Neural progenitor cell (in vitro differentiated cells): ENCODE measurements at regions not wholly inside any gene's neighbourhood (a gene's known extent, or its start where the extent isn't known, plus 50 kb on each side); places are given as distances from the start of the nearest gene placed in this dataset.

Experiments used
- DNase-seq: peaks from one replicate; pipeline ENCODE4 v3.0.0-alpha.2; 2016; ENCODE audit warnings: low spot score
- H2AFZ ChIP-seq: fragments of 200-600 bp; sonication (generic); replicated peaks from 2 replicates; pipeline ENCODE4 v1.6.1; 2016; ENCODE audit warnings: antibody characterized with exemption
- H3F3A ChIP-seq: fragments of 200-600 bp; sonication (generic); 2 replicates; pipeline ENCODE4 v1.6.1; 2016; ENCODE audit warnings: antibody characterized with exemption, low read depth
- H3K27ac ChIP-seq: fragments of 200-600 bp; sonication (generic); 2 replicates; pipeline ENCODE4 v1.5.1; 2016; ENCODE audit warnings: mild to moderate bottlenecking
- H3K27me3 ChIP-seq: fragments of 200-600 bp; sonication (generic); 2 replicates; pipeline ENCODE4 v1.6.1; 2016; ENCODE audit warnings: mild to moderate bottlenecking, moderate library complexity
- H3K36me3 ChIP-seq: fragments of 200-600 bp; sonication (generic); 2 replicates; pipeline ENCODE4 v1.5.1; 2016
- H3K4me1 ChIP-seq: fragments of 200-600 bp; sonication (generic); 2 replicates; pipeline ENCODE4 v1.6.1; 2016; ENCODE audit warnings: mixed run types
- H3K4me2 ChIP-seq: fragments of 200-600 bp; sonication (generic); 2 replicates; pipeline ENCODE4 v1.6.1; 2016
- H3K4me3 ChIP-seq: fragments of 200-600 bp; sonication (generic); 2 replicates; pipeline ENCODE4 v1.5.1; 2016
- H3K79me2 ChIP-seq: fragments of 200-600 bp; sonication (generic); 2 replicates; pipeline ENCODE4 v1.6.1; 2016; ENCODE audit warnings: low read depth
- H3K9ac ChIP-seq: fragments of 200-600 bp; sonication (generic); 2 replicates; pipeline ENCODE4 v1.6.1; 2016
- H3K9me3 ChIP-seq: fragments of 200-600 bp; sonication (generic); 2 replicates; pipeline ENCODE4 v1.5.1; 2016; ENCODE audit warnings: low read depth
- H4K20me1 ChIP-seq: fragments of 200-600 bp; sonication (generic); 2 replicates; pipeline ENCODE4 v1.6.1; 2016; ENCODE audit warnings: low read depth
- H3K27ac Mint-ChIP-seq: 3 replicates; pipeline ENCODE4 v1.8.0; 2021; ENCODE audit warnings: mixed read lengths
- H3K27me3 Mint-ChIP-seq: 2 replicates; pipeline ENCODE4 v1.8.0; 2022; ENCODE audit warnings: low read depth, mild to moderate bottlenecking, inconsistent platforms, moderate library complexity, mixed read lengths; ENCODE audit not compliant: insufficient read depth
- H3K36me3 Mint-ChIP-seq: 3 replicates; pipeline ENCODE4 v1.8.0; 2021; ENCODE audit warnings: mixed read lengths
- H3K4me1 Mint-ChIP-seq: 3 replicates; pipeline ENCODE4 v1.8.0; 2021; ENCODE audit warnings: mixed read lengths
- H3K4me3 Mint-ChIP-seq: 3 replicates; pipeline ENCODE4 v1.8.0; 2021; ENCODE audit warnings: mild to moderate bottlenecking, moderate library complexity, mixed read lengths
- H3K9me3 Mint-ChIP-seq: 3 replicates; pipeline ENCODE4 v1.8.0; 2020; ENCODE audit warnings: mixed read lengths
- EZH2 ChIP-seq: fragments of 200-600 bp; sonication (generic); IDR thresholded peaks from 2 replicates; pipeline ENCODE4 v1.6.1; 2017; ENCODE audit warnings: antibody characterized with exemption, mild to moderate bottlenecking, moderate library complexity
- EZH2phosphoT487 ChIP-seq: fragments of 200-600 bp; sonication (generic); IDR thresholded peaks from 2 replicates; pipeline ENCODE4 v1.6.1; 2017; ENCODE audit warnings: antibody characterized with exemption
- TF ChIP-seq, protein P1 (sequence below): fragments of 200-600 bp; sonication (generic); IDR thresholded peaks from 2 replicates; pipeline ENCODE4 v1.5.1; 2017; ENCODE audit warnings: antibody characterized with exemption, mild to moderate bottlenecking

- TF ChIP-seq, protein P1, sequence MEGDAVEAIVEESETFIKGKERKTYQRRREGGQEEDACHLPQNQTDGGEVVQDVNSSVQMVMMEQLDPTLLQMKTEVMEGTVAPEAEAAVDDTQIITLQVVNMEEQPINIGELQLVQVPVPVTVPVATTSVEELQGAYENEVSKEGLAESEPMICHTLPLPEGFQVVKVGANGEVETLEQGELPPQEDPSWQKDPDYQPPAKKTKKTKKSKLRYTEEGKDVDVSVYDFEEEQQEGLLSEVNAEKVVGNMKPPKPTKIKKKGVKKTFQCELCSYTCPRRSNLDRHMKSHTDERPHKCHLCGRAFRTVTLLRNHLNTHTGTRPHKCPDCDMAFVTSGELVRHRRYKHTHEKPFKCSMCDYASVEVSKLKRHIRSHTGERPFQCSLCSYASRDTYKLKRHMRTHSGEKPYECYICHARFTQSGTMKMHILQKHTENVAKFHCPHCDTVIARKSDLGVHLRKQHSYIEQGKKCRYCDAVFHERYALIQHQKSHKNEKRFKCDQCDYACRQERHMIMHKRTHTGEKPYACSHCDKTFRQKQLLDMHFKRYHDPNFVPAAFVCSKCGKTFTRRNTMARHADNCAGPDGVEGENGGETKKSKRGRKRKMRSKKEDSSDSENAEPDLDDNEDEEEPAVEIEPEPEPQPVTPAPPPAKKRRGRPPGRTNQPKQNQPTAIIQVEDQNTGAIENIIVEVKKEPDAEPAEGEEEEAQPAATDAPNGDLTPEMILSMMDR, result no peak
- TF ChIP-seq EZH2 (no peak), EZH2phosphoT487 (no peak)
- Histone ChIP-seq H3K36me3 (no peaks in the 10 kb centered on the region), H2AFZ (no peak overlapping the region), H3F3A (no peaks in the 10 kb centered on the region), H3K79me2 (no peaks in the 10 kb centered on the region), H3K27me3 (no peaks in the 10 kb centered on the region), H3K4me2 (no peak overlapping the region), H3K9me3 (peaks cover 6% of the 10 kb centered on the region), H3K4me1 (peaks cover 5% of the 10 kb centered on the region), H3K4me3 (no peak overlapping the region), H3K9ac (no peak overlapping the region), H4K20me1 (no peaks in the 10 kb centered on the region), H3K27ac (no peak overlapping the region)
- peaks cover 8% of the 10 kb centered on the region for H3K9me3 Mint-ChIP-seq
- no peak for DNase-seq
- peaks cover 3% of the 10 kb centered on the region for H3K4me1 Mint-ChIP-seq
- no peaks in the 10 kb centered on the region for H3K36me3 Mint-ChIP-seq
- H3K4me3 Mint-ChIP-seq, result no peak overlapping the region
- H3K27me3 Mint-ChIP-seq, result no peaks in the 10 kb centered on the region
- H3K27ac Mint-ChIP-seq, result no peak overlapping the region
Measured at GRCh38 chr5:159702826-159703225, 213.5 kb upstream of the ADRA1B start.

DNA sequence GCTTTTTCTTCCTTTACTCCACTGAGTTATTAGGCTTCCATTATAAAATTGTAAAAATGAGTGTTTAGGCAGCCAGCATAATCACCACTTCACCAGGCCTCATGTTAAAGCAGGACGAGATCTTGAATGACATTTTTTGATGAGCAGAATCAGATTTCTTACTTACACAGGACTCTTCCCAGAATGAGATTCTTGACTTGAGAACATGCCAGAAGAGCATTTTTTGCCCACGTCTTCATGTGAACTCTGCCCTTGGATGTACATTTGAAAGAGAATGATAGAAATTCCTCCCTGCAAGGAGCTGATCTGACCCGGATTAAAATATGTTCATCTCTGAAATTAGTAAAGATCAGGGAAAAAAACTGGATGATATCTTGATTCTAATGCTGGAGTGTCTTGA lies 212.1 kb upstream of the ADRA1B start:
- H3K36me3 Mint-ChIP-seq, result no peaks in the 10 kb centered on the region
- no peak overlapping the region for H3K9ac ChIP-seq
- no peaks in the 10 kb centered on the region for H3F3A ChIP-seq
- TF ChIP-seq, protein P1, result no peak
- TF ChIP-seq EZH2phosphoT487 (no peak), EZH2 (no peak)
- no peaks in the 10 kb centered on the region for H3K79me2 ChIP-seq
- H3K9me3 Mint-ChIP-seq, result peaks cover 11% of the 10 kb centered on the region
- DNase-seq, result no peak
- no peak overlapping the region for H3K4me3 Mint-ChIP-seq
- no peaks in the 10 kb centered on the region for H3K27me3 Mint-ChIP-seq
- no peaks in the 10 kb centered on the region for H3K4me1 ChIP-seq
- H3K4me2 ChIP-seq, result no peak overlapping the region
- peaks cover 12% of the 10 kb centered on the region for H3K9me3 ChIP-seq
- peaks cover 3% of the 10 kb centered on the region for H3K4me1 Mint-ChIP-seq
- H3K27ac ChIP-seq, result no peak overlapping the region
- H4K20me1 ChIP-seq, result no peaks in the 10 kb centered on the region
- H3K4me3 ChIP-seq, result no peak overlapping the region
- no peak overlapping the region for H3K27ac Mint-ChIP-seq
- no peak overlapping the region for H2AFZ ChIP-seq
- H3K27me3 ChIP-seq, result no peaks in the 10 kb centered on the region
- H3K36me3 ChIP-seq, result no peaks in the 10 kb centered on the region

- no peak overlapping the region for H3K4me3 ChIP-seq
- DNase-seq, result no peak
- no peak overlapping the region for H3K27ac ChIP-seq
- H3K4me2 ChIP-seq, result no peak overlapping the region
- H3K27me3 ChIP-seq, result no peaks in the 10 kb centered on the region
- no peak overlapping the region for H3K9ac ChIP-seq
- Mint-ChIP-seq H3K4me3 (no peak overlapping the region), H3K36me3 (no peaks in the 10 kb centered on the region), H3K4me1 (peaks cover 10% of the 10 kb centered on the region), H3K27me3 (peaks cover 5% of the 10 kb centered on the region), H3K27ac (no peak overlapping the region), H3K9me3 (peaks cover 12% of the 10 kb centered on the region)
- no peaks in the 10 kb centered on the region for H4K20me1 ChIP-seq
- no peak overlapping the region for H2AFZ ChIP-seq
- H3K79me2 ChIP-seq, result no peaks in the 10 kb centered on the region
- TF ChIP-seq, protein P1, result no peak
- TF ChIP-seq EZH2phosphoT487 (no peak), EZH2 (no peak)
- no peaks in the 10 kb centered on the region for H3F3A ChIP-seq
- H3K4me1 ChIP-seq, result no peaks in the 10 kb centered on the region
- H3K36me3 ChIP-seq, result no peaks in the 10 kb centered on the region
- H3K9me3 ChIP-seq, result peaks cover 12% of the 10 kb centered on the region
Measured at GRCh38 chr5:159705948-159706347, 210.3 kb upstream of the ADRA1B start.

DNA sequence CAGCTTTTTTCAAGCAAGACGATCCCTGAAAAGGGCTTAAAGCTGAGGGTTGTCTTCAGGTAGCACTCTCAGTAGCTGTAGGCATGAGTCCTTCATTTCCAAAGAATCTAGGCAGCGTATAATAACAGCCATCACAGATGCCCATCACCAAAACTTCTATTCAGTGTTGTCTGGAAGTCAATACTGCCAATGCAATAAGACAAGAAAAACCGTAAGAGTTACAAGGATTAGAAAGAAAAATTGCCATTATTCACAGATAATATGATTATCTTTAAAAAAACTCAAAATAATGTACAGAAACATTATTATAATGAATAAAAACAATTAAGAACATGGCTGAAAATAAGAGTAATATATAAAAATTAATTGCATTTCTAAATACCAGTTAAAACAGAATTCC lies 208.2 kb upstream of the ADRA1B start:
- peaks cover 12% of the 10 kb centered on the region for H3K9me3 Mint-ChIP-seq
- H3K9ac ChIP-seq, result no peak overlapping the region
- H3K27me3 Mint-ChIP-seq, result peaks cover 5% of the 10 kb centered on the region
- H3K4me3 Mint-ChIP-seq, result no peak overlapping the region
- no peak overlapping the region for H3K4me2 ChIP-seq
- H3K9me3 ChIP-seq, result peaks cover 12% of the 10 kb centered on the region
- TF ChIP-seq EZH2phosphoT487, result no peak
- no peak for TF ChIP-seq EZH2
- TF ChIP-seq, protein P1, result no peak
- H3K4me1 Mint-ChIP-seq, result peaks cover 10% of the 10 kb centered on the region
- no peaks in the 10 kb centered on the region for H3K36me3 ChIP-seq
- H3K27me3 ChIP-seq, result no peaks in the 10 kb centered on the region
- no peaks in the 10 kb centered on the region for H3K4me1 ChIP-seq
- no peak overlapping the region for H2AFZ ChIP-seq
- no peaks in the 10 kb centered on the region for H3F3A ChIP-seq
- no peak for DNase-seq
- no peak overlapping the region for H3K27ac Mint-ChIP-seq
- no peaks in the 10 kb centered on the region for H3K36me3 Mint-ChIP-seq
- no peaks in the 10 kb centered on the region for H4K20me1 ChIP-seq
- no peak overlapping the region for H3K4me3 ChIP-seq
- H3K79me2 ChIP-seq, result no peaks in the 10 kb centered on the region
- H3K27ac ChIP-seq, result no peak overlapping the region
